ENCODE measurements at regions not wholly inside any gene's neighbourhood (a gene's known extent, or its start where the extent isn't known, plus 50 kb on each side); places are given as distances from the start of the nearest gene placed in this dataset.
A peak's percentile ranks its signal among the peaks of the same experiment; 100 is the strongest.
"Not testable (repeated sequence)": the region's sequence is repeated elsewhere in the genome, so short reads cannot be mapped to it uniquely, and the experiment has no call there.

- TF ChIP-seq CTCF (IDR thresholded peaks at IDR 0.05; ENCODE audit: partially characterized antibody, unreplicated experiment): no peak
- H3K4me1 Mint-ChIP-seq (ENCODE audit: low read depth, unreplicated experiment): peaks cover 30% of the 10 kb centered on the region
- H3K9me3 Mint-ChIP-seq (ENCODE audit: unreplicated experiment): peaks cover 12% of the 10 kb centered on the region
- DNase-seq: no peak
- peaks cover 19% of the 10 kb centered on the region for H3K36me3 Mint-ChIP-seq (ENCODE audit: unreplicated experiment)
- peak overlapping the region; percentile 72 for H3K27ac Mint-ChIP-seq (ENCODE audit: unreplicated experiment)
- peaks cover 8% of the 10 kb centered on the region for H3K27me3 Mint-ChIP-seq (ENCODE audit: unreplicated experiment)
- no peak overlapping the region for H3K4me3 Mint-ChIP-seq (ENCODE audit: unreplicated experiment)
Measured at GRCh38 chr2:128416806-128417205, 98.1 kb upstream of the HS6ST1 start.

DNA sequence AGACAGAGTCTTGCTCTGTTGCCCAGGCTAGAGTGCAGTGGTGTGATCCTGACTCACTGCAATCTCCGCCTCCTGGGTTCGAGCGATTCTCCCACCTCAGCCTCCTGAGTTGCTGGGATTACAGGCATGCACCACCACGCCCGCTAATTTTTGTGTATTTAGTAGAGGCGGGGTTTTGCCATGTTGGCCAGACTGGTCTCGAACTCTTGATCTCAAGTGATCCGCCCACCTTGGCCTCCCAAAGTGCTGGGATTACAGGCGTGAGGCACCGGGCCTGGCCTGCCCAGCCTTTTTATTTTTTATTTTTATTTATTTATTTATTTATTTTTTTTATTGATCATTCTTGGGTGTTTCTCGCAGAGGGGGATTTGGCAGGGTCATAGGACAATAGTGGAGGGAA, 98.6 kb upstream of the HS6ST1 start:
- H3K4me1 Mint-ChIP-seq (ENCODE audit: low read depth, unreplicated experiment): peaks cover 30% of the 10 kb centered on the region
- H3K27ac Mint-ChIP-seq (ENCODE audit: unreplicated experiment): peak overlapping the region; percentile 72
- peaks cover 23% of the 10 kb centered on the region for H3K36me3 Mint-ChIP-seq (ENCODE audit: unreplicated experiment)
- H3K4me3 Mint-ChIP-seq (ENCODE audit: unreplicated experiment); DNase-seq; H3K27me3 Mint-ChIP-seq (ENCODE audit: unreplicated experiment): not testable (repeated sequence)
- H3K9me3 Mint-ChIP-seq (ENCODE audit: unreplicated experiment): peaks cover 15% of the 10 kb centered on the region

GRCh38 chr2:128420131-128420530, 101.5 kb upstream of the HS6ST1 start:
- H3K4me1 Mint-ChIP-seq (ENCODE audit: low read depth, unreplicated experiment): peaks cover 17% of the 10 kb centered on the region
- DNase-seq: no peak
- H3K27ac Mint-ChIP-seq (ENCODE audit: unreplicated experiment): no peak overlapping the region
- peak overlapping the region; percentile 11 for H3K4me3 Mint-ChIP-seq (ENCODE audit: unreplicated experiment)
- H3K27me3 Mint-ChIP-seq (ENCODE audit: unreplicated experiment): peaks cover 8% of the 10 kb centered on the region
- no peak for TF ChIP-seq CTCF (IDR thresholded peaks at IDR 0.05; ENCODE audit: partially characterized antibody, unreplicated experiment)
- peaks cover 15% of the 10 kb centered on the region for H3K9me3 Mint-ChIP-seq (ENCODE audit: unreplicated experiment)
- peaks cover 31% of the 10 kb centered on the region for H3K36me3 Mint-ChIP-seq (ENCODE audit: unreplicated experiment)

DNA sequence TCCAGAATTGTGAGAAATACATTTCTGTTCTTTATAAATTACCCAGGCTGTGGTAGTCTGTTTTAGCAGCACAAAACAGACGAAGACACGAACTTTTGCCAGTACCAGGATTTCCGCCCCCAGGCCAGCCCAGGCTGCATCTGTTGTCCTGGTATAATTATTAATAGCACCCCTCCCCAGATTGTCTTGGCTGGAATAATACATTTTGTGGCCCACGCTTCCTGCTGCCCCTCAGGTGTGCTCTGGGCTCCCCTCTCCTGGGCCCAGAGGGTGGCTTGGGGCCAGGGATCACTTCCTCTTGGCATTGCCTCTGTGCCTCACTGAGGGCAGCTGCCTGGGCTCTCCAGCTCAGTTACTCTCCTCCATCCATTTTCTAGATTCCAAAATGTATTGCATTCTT, 102.1 kb upstream of the HS6ST1 start:
- H3K27ac Mint-ChIP-seq (ENCODE audit: unreplicated experiment): no peak overlapping the region
- H3K36me3 Mint-ChIP-seq (ENCODE audit: unreplicated experiment): peaks cover 29% of the 10 kb centered on the region
- TF ChIP-seq CTCF (IDR thresholded peaks at IDR 0.05; ENCODE audit: partially characterized antibody, unreplicated experiment): no peak
- H3K27me3 Mint-ChIP-seq (ENCODE audit: unreplicated experiment): peaks cover 8% of the 10 kb centered on the region
- DNase-seq: no peak
- H3K4me3 Mint-ChIP-seq (ENCODE audit: unreplicated experiment): no peak overlapping the region
- peaks cover 12% of the 10 kb centered on the region for H3K9me3 Mint-ChIP-seq (ENCODE audit: unreplicated experiment)
- peaks cover 16% of the 10 kb centered on the region for H3K4me1 Mint-ChIP-seq (ENCODE audit: low read depth, unreplicated experiment)

DNA sequence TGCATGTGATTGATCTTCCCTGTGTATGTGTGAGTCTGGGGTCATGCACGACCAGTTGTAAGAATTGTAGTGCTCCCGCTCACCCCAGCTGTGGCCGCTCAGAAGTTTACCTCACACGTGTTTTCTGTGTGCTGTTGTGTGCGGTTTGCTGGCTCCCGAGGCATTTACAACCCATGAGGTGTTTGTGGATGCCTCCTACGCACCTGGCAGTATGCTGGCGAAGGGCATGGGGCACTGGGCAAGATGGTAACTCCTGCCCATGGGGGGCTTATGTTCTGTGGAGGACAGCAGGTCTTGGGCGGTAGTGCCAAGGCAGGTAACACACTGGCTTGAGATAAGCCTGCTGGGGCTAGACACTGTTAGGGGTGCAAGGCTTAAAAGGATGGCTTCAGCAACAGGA, 102.6 kb upstream of the HS6ST1 start:
- Mint-ChIP-seq H3K4me3 (ENCODE audit: unreplicated experiment) (no peak overlapping the region), H3K4me1 (ENCODE audit: low read depth, unreplicated experiment) (peaks cover 12% of the 10 kb centered on the region), H3K36me3 (ENCODE audit: unreplicated experiment) (peaks cover 26% of the 10 kb centered on the region), H3K9me3 (ENCODE audit: unreplicated experiment) (peaks cover 7% of the 10 kb centered on the region), H3K27ac (ENCODE audit: unreplicated experiment) (no peak overlapping the region), H3K27me3 (ENCODE audit: unreplicated experiment) (peaks cover 8% of the 10 kb centered on the region)
- no peak for DNase-seq
- TF ChIP-seq CTCF (IDR thresholded peaks at IDR 0.05; ENCODE audit: partially characterized antibody, unreplicated experiment): no peak

Data from glutamatergic neuron (in vitro differentiated cells).